ENCODE measurements at regions not wholly inside any gene's neighbourhood (a gene's known extent, or its start where the extent isn't known, plus 50 kb on each side); places are given as distances from the start of the nearest gene placed in this dataset.

DNA sequence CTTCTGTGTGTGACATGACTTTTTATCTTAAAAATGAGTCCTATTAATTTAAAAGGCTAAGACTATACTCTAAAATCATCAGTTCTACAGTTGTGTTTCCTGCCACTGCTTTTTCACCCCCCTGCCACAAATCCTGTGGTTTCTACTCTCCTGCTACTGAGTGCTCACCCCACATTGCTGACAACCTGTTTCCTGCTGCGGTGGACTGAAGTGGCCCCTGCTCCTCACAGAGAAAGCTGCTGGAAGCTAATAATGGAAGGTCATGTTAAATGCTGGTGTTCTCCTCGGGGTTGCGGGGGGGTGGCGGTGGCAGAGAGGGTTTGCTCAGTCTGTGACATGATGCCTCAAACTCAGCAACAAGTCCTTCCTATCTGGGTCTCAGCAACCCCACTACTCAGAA, 113.2 kb upstream of the INHBA start:
- DNase-seq (ENCODE audit: low read depth), result no peak
- TF ChIP-seq, protein P1, sequence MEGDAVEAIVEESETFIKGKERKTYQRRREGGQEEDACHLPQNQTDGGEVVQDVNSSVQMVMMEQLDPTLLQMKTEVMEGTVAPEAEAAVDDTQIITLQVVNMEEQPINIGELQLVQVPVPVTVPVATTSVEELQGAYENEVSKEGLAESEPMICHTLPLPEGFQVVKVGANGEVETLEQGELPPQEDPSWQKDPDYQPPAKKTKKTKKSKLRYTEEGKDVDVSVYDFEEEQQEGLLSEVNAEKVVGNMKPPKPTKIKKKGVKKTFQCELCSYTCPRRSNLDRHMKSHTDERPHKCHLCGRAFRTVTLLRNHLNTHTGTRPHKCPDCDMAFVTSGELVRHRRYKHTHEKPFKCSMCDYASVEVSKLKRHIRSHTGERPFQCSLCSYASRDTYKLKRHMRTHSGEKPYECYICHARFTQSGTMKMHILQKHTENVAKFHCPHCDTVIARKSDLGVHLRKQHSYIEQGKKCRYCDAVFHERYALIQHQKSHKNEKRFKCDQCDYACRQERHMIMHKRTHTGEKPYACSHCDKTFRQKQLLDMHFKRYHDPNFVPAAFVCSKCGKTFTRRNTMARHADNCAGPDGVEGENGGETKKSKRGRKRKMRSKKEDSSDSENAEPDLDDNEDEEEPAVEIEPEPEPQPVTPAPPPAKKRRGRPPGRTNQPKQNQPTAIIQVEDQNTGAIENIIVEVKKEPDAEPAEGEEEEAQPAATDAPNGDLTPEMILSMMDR (conservative IDR thresholded peaks at IDR 0.05; ENCODE audit: low read depth, low read length), result no peak
- H3K4me3 ChIP-seq (ENCODE audit: low read length), result no peak overlapping the region

DNA sequence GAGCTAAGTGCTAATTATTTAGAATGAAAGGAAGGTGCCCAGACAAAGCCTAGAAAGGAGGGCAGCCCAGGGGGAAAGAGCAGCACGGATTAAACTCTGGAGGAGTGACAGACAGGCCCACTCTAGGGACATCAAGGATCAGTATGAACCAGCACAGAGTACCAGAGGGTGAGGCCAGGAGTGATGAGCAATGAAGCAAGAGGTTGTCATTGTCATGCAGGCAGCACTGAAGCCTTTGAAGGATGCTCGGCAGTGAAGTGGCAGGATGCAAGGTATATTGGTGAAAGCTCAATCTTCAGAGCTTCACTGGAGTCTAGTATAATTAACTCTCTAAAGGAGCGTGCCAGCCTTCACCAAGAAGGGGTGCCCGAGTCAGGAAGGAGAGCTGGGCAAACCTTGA, 112.0 kb upstream of the INHBA start:
- no peak for DNase-seq (ENCODE audit: low read depth)
- H3K4me3 ChIP-seq (ENCODE audit: low read length), result no peak overlapping the region
- TF ChIP-seq, protein P1 (conservative IDR thresholded peaks at IDR 0.05; ENCODE audit: low read depth, low read length), result no peak

DNA sequence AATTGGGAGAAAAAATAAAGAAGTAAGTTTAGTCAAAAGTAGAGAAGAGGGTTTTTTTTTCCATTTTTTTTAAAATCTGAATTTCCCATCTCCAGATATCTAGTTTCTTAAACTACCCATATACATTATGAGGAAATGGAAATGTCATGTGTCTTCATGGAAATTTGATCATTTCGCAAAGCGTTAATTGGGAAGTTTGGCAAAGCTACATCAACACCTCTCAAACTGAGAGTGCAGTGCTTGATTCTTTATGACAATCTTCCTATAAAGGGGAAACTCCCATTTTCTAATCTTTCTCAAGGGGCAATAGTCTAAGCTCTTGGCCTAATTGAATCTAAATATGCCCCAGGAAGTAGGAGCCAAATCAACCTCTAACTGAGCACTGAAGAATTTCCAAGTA, 110.4 kb upstream of the INHBA start:
- TF ChIP-seq, protein P1 (conservative IDR thresholded peaks at IDR 0.05; ENCODE audit: low read depth, low read length), result no peak
- no peak overlapping the region for H3K4me3 ChIP-seq (ENCODE audit: low read length)
- no peak for DNase-seq (ENCODE audit: low read depth)

DNA sequence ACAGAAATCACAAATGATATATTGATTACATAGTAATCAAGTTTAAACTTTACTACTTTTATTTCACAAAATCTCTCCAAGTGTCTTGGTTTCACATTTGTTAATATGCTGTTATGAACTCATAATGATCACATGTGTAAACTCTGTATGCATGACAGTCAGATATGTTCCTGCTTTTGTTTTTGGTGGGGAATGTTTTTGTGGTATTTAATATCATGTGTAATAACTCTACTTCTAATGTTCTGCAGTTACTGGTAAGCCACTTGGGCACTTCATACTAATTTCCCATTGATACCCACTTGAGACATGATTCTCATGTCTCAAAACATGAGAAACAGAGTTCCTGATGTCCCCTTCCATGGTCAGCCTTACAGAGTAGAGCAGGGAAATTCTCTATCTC, 109.1 kb upstream of the INHBA start:
- H3K4me3 ChIP-seq (ENCODE audit: low read length), result no peak overlapping the region
- no peak for DNase-seq (ENCODE audit: low read depth)
- TF ChIP-seq, protein P1 (conservative IDR thresholded peaks at IDR 0.05; ENCODE audit: low read depth, low read length), result no peak

DNA sequence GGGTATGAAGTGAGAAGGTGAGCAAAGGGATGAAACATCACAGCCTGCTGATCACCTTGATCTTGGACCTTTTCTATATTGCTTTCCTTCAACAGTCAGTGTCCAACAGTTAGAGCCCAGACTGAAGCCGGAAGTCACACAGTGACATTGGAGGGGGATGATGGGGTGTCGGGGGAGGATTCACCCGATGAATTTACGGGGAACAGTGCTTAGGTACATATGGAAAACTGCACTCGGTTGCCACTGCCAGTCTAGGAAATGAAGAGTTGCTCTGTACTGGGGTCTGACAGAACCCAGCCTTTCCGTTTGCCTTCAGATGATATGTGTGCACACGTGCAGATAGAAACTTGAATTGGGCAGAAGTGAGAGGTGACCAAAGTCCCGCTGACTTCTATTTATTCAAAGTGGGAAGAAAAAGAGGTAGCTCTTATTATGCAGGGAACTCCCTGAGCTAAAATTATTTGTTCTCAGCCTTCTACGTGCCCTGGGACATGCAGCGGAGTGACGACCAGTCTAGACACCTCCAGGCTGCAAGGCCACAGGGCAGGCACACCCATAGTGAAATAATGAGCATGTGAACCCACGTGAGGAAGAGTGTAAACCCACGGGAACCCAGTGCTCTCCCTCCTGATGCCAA, 107.2 kb upstream of the INHBA start:
- no peak for DNase-seq (ENCODE audit: low read depth)
- TF ChIP-seq, protein P1 (conservative IDR thresholded peaks at IDR 0.05; ENCODE audit: low read depth, low read length), result no peak
- H3K4me3 ChIP-seq (ENCODE audit: low read length), result no peak overlapping the region

DNA sequence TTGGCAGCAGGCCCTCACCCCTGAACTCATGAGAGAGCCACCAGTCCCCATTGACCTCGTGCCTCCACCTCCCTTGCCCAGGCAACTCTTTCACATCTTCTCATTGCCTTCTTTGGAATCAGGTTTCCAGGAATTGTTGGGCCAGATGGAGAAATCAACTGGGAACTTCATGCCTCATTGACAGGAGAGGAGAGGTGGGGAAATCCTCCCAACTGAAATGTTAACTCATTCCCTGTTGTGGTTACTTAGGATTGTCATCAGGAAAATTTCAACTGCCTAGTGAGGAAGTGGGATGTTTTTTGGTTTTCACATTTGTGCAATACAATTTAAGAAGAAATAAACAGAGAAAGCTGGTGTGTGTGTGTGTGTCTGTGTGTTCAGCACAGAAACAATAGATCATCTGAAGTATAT, 106.6 kb upstream of the INHBA start:
- no peak overlapping the region for H3K4me3 ChIP-seq (ENCODE audit: low read length)
- TF ChIP-seq, protein P1 (conservative IDR thresholded peaks at IDR 0.05; ENCODE audit: low read depth, low read length), result no peak
- DNase-seq (ENCODE audit: low read depth), result no peak

DNA sequence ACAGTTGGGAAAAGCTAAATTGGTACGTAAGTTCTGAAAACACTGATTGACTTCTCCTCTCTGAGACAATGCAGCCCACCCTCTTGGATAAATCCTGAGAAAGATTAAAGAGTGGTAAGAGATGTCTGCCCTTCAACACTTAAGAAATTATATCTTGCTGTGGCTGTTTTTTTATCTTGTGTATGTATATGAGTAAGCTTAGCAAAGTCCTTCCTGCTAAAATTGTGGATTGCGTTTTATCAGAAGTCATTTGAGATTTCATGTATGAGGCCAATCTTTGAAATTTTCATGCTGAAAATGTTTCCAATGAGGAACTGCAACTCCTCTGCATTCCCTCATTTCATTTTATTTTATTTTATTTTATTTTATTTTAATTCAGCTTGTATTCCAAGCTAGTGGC, 106.2 kb upstream of the INHBA start:
- TF ChIP-seq, protein P1 (conservative IDR thresholded peaks at IDR 0.05; ENCODE audit: low read depth, low read length), result no peak
- no peak for DNase-seq (ENCODE audit: low read depth)
- no peak overlapping the region for H3K4me3 ChIP-seq (ENCODE audit: low read length)
